Stomach smooth muscle (tissue), 2 donors: ENCODE measurements at regions not wholly inside any gene's neighbourhood (a gene's known extent, or its start where the extent isn't known, plus 50 kb on each side); places are given as distances from the start of the nearest gene placed in this dataset.

ENCODE experiments used
- H3K27ac ChIP-seq: one replicate; pipeline ENCODE4 v1.7.0; 2013; ENCODE audit warnings: mild to moderate bottlenecking, low read length, inconsistent platforms
- H3K27me3 ChIP-seq, 2 donors: one replicate each; pipeline ENCODE4 v1.7.0; 2013; ENCODE audit warnings: low read length in 2 of 2; ENCODE audit not compliant: insufficient read depth in 2 of 2, control insufficient read depth in 1 of 2
- H3K36me3 ChIP-seq, 2 donors: one replicate each; pipeline ENCODE4 v1.7.0; 2013; ENCODE audit warnings: low read length in 2 of 2; ENCODE audit not compliant: control insufficient read depth in 2 of 2, insufficient read depth in 2 of 2
- H3K4me1 ChIP-seq: one replicate; pipeline ENCODE4 v1.7.0; 2013; ENCODE audit warnings: low read length; ENCODE audit not compliant: control insufficient read depth, insufficient read depth
- H3K4me3 ChIP-seq, 2 donors: one replicate each; pipeline ENCODE4 v1.7.0; 2013; ENCODE audit warnings: low read length in 2 of 2
- H3K9ac ChIP-seq, 2 donors: one replicate each; pipeline ENCODE4 v1.7.0; 2013; ENCODE audit warnings: low read length in 2 of 2, mild to moderate bottlenecking in 1 of 2
- H3K9me3 ChIP-seq, 2 donors: one replicate each; pipeline ENCODE4 v1.7.0; 2013; ENCODE audit warnings: low read length in 2 of 2; ENCODE audit not compliant: control insufficient read depth in 2 of 2
- donor health status: healthy.
- donor health status: Pancreatic carcinoma.

DNA sequence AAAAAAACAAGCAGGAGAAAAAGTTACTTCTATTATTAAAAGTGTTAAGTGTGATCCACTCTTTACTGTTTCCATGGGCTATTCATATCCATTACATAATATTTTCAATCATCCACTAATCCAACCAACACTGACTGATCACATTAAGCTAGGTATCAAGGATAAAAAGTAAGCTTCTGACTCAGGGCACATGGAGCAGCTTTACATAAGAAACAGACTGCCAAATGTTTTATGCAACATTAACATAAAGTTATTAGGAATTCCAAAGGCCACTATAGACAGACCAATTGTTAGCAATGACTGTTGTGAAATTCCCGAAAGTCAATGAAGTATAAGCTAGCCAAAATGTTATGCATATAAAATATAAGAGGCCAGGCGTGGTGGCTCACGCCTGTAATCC lies 277.6 kb downstream of the ZEB2 start:
- H3K4me3 ChIP-seq, result no peak overlapping the region
- H3K9me3 ChIP-seq, result no peaks in the 10 kb centered on the region
- H3K27me3 ChIP-seq, result no peaks in the 10 kb centered on the region
- no peak overlapping the region for H3K27ac ChIP-seq
- H3K9ac ChIP-seq, result no peak overlapping the region
- no peaks in the 10 kb centered on the region for H3K36me3 ChIP-seq
- H3K4me1 ChIP-seq, result no peaks in the 10 kb centered on the region

DNA sequence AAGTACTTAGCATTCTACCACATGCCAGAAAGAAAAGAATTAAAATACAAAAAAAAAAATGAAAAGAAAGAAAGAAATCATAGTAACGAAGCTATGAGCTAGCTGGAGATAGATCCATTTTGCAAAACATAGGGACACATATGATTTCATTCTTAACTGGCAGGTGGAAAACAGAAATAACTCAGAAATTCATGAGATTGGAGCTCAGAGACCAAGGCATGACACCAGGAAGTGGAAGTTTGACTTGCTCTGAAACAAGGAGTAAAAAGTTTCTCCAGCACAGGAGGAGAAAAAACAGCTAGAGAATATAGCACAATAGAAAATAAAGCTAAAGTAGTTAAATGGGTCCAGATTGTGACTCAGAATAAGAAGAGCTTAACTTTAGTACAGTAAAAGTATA lies 278.1 kb downstream of the ZEB2 start:
- Histone ChIP-seq H3K4me3 (no peak overlapping the region), H3K4me1 (no peaks in the 10 kb centered on the region), H3K36me3 (no peaks in the 10 kb centered on the region), H3K27me3 (no peaks in the 10 kb centered on the region), H3K9me3 (no peaks in the 10 kb centered on the region), H3K27ac (no peak overlapping the region), H3K9ac (no peak overlapping the region)

DNA sequence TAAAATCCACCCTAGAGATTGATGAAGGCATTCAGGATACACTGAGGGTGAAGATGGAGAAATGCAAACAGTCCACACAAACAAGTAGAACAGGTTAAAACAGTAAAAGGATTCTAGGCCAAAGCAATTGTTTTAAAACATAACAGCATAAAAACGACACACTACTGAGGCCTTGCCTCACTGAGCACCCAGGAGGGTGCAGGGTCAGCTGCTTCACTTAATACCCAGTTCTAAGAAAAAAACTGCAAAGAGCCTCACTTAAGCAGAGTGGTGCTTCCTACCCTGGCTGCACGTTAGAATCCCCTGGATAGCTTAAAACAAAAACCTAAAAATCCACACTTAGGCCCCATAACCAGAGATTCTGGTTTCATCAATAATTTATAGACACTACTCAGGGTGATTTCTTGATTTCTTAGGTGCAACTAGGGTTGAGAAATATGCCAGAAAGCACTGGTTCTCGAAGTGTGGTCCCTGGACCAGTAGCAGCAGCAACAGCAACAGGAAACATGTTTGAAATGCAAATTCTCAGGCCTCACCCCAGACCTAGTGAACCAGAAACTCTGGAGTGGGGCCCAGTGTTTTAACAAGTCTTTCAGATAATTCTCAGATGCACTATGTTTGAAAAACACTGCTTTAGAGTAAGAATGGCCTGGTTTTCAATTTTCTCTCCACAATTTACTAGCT lies 279.1 kb downstream of the ZEB2 start:
- H3K9ac ChIP-seq, result no peak overlapping the region
- no peak overlapping the region for H3K27ac ChIP-seq
- no peaks in the 10 kb centered on the region for H3K9me3 ChIP-seq
- no peak overlapping the region for H3K4me3 ChIP-seq
- no peaks in the 10 kb centered on the region for H3K4me1 ChIP-seq
- no peaks in the 10 kb centered on the region for H3K36me3 ChIP-seq
- no peaks in the 10 kb centered on the region for H3K27me3 ChIP-seq

DNA sequence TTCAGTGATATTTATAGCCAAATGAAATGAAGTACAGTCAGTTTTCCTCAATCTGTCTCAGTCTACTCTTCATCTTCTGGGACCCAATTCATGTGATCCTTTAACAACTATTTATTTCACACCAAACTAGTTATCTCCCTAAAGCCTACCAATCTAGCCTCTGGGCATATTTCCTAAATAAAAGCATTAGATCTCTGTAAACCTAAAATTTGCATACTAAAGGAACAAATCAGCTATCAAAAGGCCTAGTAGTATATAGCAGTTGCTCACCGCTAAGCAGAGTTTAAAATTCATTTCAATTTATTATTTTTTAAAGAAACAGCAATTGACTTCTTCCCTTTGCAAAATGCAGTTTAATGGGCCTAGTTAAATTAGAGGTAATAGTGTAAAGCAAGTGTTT lies 280.2 kb downstream of the ZEB2 start:
- Histone ChIP-seq H3K27me3 (no peaks in the 10 kb centered on the region), H3K4me1 (no peaks in the 10 kb centered on the region), H3K27ac (no peak overlapping the region), H3K9ac (no peak overlapping the region), H3K36me3 (no peaks in the 10 kb centered on the region), H3K4me3 (no peak overlapping the region), H3K9me3 (no peaks in the 10 kb centered on the region)

DNA sequence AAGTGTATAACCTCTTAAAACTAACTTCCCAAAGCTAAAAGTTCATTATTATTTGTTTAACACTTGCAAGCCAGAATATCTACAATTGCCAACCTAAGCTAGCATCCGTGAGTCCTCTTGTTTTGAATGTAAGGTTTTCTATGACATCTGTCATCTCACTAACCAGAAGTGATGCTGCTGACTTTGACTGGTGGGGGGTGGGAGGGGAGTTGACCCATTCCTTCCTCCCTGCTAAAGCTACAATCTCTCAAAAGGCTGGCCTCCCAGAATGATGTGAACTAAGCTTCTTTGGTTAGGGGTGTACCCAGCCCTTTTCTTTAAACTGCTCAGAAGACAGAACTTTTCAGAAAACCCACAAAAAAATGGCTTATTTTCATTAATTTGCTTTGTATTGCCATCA lies 280.6 kb downstream of the ZEB2 start:
- H3K27ac ChIP-seq, result no peak overlapping the region
- H3K36me3 ChIP-seq, result no peaks in the 10 kb centered on the region
- no peaks in the 10 kb centered on the region for H3K4me1 ChIP-seq
- no peak overlapping the region for H3K9ac ChIP-seq
- no peaks in the 10 kb centered on the region for H3K27me3 ChIP-seq
- no peak overlapping the region for H3K4me3 ChIP-seq
- no peaks in the 10 kb centered on the region for H3K9me3 ChIP-seq

DNA sequence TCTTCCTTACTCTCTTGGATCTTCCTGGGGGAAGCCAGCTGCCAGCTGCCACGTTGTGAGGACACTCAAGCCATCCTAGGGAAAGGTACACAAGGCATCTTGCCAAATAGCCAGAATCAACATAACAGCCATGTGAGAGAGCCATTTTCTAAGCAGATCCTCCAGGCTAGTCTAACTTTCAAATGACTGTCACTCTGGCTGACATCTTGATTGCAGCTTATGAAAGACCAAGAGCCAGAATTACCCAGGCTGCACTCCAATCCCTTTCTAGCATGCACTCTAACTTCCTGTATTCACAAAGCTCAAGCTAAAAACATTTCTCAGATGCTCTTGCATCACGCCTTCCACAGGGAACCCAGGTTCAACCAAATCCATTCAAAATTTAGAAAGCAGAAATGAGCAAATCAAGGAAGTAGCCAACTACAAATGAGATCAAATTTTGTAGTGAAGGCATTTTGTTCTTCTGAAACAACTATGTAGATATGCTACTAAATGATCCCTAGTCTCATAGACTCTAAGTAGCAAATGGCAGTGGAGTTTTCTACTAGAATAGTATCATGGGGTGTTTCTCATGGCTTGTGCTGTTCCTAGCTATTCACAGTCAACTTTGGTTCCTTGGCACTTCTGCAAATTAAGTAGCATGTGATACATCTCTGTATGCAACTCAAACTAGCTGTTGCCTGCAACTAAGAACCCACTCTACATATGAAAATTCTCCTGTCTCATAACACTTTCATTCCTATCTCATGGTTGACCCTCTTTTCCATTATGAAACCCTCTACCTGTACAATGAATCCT lies 281.9 kb downstream of the ZEB2 start:
- Histone ChIP-seq H3K36me3 (no peaks in the 10 kb centered on the region), H3K27ac (no peak overlapping the region), H3K4me3 (no peak overlapping the region), H3K9me3 (no peaks in the 10 kb centered on the region), H3K4me1 (no peaks in the 10 kb centered on the region), H3K27me3 (no peaks in the 10 kb centered on the region), H3K9ac (no peak overlapping the region)

DNA sequence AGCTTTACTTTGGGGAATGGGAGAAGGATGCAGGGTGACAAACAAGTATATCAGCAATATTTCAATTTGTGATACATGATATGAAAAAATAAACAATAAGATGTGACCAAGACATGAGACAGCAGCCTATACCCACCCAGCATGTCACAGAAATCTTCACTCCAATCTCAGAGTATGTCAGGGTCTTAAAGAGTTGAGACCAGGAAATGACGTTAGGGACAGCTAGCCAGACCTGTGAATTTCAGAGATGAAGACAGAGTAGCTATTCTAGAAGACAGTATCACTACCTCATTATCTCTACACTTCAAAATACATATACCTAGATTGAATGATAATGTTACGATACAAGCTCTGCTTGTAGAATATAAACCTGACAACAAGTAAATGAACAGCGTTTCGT lies 282.8 kb downstream of the ZEB2 start:
- no peak overlapping the region for H3K27ac ChIP-seq
- no peak overlapping the region for H3K9ac ChIP-seq
- no peaks in the 10 kb centered on the region for H3K4me1 ChIP-seq
- H3K4me3 ChIP-seq, result no peak overlapping the region
- no peaks in the 10 kb centered on the region for H3K9me3 ChIP-seq
- H3K36me3 ChIP-seq, result no peaks in the 10 kb centered on the region
- no peaks in the 10 kb centered on the region for H3K27me3 ChIP-seq

DNA sequence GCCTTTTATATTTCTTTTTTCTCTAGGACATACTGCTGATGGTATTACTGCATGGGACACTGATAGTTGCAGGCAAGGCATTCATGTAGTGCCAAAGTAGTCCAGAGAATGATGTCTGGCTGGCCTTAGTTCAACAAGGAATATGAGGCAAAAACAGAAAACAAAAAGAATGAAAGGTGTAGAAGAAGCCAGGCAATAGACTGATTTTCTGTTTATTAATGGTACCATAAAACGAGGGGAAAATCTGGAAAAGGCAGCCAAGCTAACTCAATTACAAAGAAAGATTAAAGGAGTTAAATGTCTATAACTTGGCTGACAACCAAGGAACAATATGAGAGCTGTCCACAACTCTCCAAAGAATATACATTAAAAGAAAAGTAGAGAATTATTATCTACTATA lies 284.9 kb downstream of the ZEB2 start:
- Histone ChIP-seq H3K27me3 (no peaks in the 10 kb centered on the region), H3K4me1 (no peaks in the 10 kb centered on the region), H3K9me3 (no peaks in the 10 kb centered on the region), H3K9ac (no peak overlapping the region), H3K4me3 (no peak overlapping the region), H3K27ac (no peak overlapping the region), H3K36me3 (no peaks in the 10 kb centered on the region)

DNA sequence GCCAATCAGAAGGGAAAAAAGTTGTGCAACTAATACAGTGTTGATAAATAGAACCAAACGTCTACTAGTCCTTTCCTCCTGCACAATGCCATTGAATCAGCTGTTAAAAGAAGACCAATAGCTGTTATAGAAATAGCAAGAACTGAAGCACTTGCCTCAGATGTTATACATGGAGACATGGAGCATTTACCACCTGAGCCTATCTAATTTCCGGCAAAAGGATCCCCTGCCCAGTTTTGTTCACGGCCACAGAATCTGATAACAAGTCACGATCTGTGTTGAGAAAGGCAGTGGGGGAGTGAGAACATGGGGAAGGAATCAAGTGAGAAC lies 285.4 kb downstream of the ZEB2 start:
- no peak overlapping the region for H3K9ac ChIP-seq
- H3K27ac ChIP-seq, result no peak overlapping the region

DNA sequence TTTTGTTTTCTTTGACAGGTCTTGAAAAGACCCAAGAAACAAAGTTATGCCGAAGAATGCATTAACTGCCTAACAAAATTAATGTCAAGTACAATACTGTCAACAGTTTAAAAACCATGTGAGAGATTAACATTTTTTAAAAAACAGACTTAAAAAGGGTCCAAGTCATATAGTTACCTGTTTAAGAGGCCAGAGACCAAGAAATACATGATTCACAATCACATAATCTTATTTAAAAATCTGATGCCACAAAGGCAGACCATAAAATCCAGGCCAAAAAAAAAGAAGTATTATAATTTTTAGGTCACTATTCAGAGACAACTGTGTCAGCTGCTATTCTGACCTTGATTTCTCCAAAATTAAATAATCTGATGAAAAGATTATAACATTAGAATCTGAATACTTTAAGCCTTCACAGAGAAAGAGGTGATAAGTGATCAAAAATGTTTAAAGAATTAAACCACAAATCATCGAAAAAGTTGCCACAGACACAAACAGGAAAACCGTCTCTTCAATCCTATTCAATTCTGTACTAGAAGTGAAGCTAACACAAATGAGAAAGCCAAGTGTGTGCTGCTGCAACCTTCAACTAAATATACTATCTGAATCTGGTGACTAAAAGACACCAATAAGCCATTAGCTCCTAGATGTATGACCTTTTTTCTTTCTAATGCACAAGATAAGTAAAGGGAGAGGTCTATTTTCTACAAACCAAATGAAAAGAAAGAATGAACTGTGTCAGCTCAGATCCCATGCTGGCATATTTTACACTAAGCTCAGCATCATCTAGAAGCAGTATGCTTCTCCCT lies 286.0 kb downstream of the ZEB2 start:
- Histone ChIP-seq H3K9ac (no peak overlapping the region), H3K27me3 (no peaks in the 10 kb centered on the region), H3K4me3 (no peak overlapping the region), H3K36me3 (no peaks in the 10 kb centered on the region), H3K4me1 (no peaks in the 10 kb centered on the region), H3K27ac (no peak overlapping the region), H3K9me3 (no peaks in the 10 kb centered on the region)

More for the DNA sequence above, 285.4 kb downstream of the ZEB2 start:
- Histone ChIP-seq H3K27me3 (no peaks in the 10 kb centered on the region), H3K4me1 (no peaks in the 10 kb centered on the region), H3K4me3 (no peak overlapping the region), H3K9me3 (no peaks in the 10 kb centered on the region), H3K36me3 (no peaks in the 10 kb centered on the region)

DNA sequence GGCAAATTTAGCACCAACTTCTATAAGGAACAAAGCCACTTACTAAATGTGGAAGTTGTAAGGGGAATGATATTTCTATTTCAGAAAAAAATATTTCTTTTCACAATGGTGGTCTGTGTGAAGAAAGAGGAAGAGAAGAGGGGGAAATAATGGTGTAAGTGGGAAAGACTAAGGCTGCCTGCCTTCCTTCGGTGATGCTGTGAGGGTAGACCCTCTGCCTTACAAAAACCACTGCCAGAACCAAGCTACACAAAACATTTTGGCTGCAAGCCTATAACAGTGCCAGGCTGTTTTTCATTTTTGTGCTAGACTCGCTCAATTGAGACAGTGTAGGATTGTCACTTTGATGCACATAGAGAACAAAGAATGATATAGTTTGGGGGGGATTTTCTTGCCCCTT lies 286.6 kb downstream of the ZEB2 start:
- H3K27me3 ChIP-seq, result no peaks in the 10 kb centered on the region
- no peak overlapping the region for H3K4me3 ChIP-seq
- H3K4me1 ChIP-seq, result no peaks in the 10 kb centered on the region
- H3K27ac ChIP-seq, result no peak overlapping the region
- H3K9ac ChIP-seq, result no peak overlapping the region
- no peaks in the 10 kb centered on the region for H3K36me3 ChIP-seq
- H3K9me3 ChIP-seq, result no peaks in the 10 kb centered on the region
